GM12874 (cell line): ENCODE measurements at regions not wholly inside any gene's neighbourhood (a gene's known extent, or its start where the extent isn't known, plus 50 kb on each side); places are given as distances from the start of the nearest gene placed in this dataset.

ENCODE experiments used
- TF ChIP-seq, protein P1 (sequence below): IDR thresholded peaks from 2 replicates; pipeline ENCODE4 v1.5.1; 2011; ENCODE audit warnings: low read depth, mild to moderate bottlenecking, control low read depth, low read length, moderate library complexity; ENCODE audit not compliant: insufficient read depth

- TF ChIP-seq, protein P1, sequence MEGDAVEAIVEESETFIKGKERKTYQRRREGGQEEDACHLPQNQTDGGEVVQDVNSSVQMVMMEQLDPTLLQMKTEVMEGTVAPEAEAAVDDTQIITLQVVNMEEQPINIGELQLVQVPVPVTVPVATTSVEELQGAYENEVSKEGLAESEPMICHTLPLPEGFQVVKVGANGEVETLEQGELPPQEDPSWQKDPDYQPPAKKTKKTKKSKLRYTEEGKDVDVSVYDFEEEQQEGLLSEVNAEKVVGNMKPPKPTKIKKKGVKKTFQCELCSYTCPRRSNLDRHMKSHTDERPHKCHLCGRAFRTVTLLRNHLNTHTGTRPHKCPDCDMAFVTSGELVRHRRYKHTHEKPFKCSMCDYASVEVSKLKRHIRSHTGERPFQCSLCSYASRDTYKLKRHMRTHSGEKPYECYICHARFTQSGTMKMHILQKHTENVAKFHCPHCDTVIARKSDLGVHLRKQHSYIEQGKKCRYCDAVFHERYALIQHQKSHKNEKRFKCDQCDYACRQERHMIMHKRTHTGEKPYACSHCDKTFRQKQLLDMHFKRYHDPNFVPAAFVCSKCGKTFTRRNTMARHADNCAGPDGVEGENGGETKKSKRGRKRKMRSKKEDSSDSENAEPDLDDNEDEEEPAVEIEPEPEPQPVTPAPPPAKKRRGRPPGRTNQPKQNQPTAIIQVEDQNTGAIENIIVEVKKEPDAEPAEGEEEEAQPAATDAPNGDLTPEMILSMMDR: no peak
These were observed 100.6 kb upstream of the TSC22D2 start for GRCh38 chr3:150307311-150308036.

DNA sequence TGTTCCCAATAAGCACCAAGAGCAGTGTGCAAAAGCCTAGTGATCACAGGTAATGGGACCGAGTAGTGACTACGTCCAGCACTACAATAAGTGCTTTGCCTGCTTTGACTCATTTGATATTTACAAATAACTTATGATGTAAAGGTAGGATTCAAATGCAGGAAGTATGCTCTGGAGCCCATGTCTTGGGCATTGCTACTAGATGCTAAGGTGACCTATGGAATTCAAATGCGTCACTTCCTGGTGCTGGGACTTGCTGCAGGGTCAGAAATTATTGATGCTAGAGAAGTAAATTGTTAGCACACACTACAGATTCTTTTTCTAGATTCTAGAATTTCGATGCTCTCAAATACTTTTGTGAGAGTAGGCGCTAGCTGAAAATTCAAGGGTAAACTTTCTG is 101.2 kb upstream of the TSC22D2 start:
- TF ChIP-seq, protein P1: no peak

DNA sequence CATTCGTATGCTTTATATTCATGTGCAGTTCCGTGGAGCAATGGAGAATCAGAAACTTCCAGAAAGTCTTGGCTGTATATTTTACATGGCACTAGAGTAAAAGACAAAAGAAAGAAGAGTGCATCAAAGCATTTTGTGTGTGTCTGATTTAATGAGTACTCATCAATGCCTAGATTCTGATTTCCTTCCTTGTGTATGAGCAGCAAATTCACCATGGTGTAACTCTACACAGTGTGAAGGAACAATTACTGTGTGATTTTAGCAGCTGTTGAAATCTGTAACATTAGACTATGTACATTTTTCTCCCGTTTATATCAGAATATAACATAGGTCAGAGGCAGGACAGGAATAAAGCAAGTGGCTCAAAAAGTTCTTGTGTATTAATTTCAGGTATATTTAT is 102.0 kb upstream of the TSC22D2 start:
- TF ChIP-seq, protein P1: no peak

DNA sequence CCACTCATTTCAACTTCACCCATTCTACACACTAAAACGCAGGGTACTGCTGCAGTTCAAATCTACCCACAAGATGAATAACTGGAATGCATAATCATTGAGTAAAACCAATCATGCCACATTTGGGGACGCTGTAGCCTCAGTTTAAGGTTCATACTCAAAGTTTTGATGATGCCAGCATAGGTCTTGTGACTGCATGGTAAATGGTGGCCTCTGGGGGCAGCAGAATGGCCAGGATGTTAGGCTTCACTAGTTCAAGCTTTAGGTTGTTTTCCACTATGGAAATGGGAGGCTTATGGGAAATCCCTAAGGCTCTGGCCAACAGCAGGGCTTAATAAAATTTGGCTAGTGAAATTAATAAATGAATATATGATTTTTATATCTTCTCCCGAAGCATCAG is 104.3 kb upstream of the TSC22D2 start:
- TF ChIP-seq, protein P1: peak; percentile 40; the same call in 1 of the 2 replicates

- TF ChIP-seq, protein P1: no peak
These were observed 105.9 kb upstream of the TSC22D2 start for GRCh38 chr3:150302246-150302645.

DNA sequence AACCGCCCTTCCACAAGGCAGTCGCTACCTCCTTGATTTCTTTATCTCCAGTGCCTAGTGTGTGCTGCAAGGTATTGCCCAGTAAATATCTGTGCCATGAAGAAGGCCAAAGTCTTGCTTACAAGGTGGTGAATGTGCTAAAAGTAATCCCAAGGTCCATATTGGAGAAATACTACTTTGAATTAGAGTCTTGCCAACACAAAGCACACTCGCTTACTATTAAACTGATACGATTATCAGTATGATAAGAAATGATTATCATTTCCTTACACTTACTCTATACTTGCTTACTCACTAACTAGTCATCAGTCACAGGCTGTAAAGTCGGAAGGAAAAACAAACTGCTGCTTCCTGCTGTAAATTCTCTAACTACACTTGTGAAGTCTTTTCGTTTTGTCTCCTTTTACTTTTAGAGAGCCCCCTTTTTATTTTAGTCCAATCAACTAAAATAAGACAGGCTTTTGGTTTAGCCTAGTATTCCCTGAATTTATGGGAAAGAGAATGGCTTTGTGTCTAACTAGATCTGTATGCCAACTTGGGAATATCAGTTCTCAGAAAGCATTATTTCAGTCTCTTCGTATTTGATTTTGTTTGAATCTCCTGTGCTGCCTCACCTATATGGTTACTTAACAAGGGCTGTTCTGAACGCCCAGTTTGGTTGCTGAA is 107.1 kb upstream of the TSC22D2 start:
- TF ChIP-seq, protein P1: no peak

DNA sequence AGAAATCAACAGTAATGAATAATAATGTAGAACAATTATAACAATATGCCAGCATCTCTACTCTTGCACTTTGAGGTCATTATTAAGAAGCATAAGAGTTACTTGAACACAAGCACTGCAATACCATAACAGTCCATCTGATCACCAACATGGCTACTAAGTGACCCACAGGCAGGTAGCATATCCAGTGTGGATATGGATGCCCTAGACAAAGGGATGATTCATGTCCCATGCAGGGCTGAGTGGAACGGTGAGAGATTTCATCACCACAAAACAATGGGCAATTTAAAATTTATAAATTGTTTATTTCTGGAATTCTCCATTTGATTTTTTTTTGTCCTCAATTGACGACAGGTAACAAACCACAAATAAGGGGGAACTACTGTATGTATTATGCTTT is 107.7 kb upstream of the TSC22D2 start:
- TF ChIP-seq, protein P1: no peak
